Stimulated activated CD4-positive, alpha-beta T cell treated with anti-CD3 and anti-CD28 coated beads, Interleukin-15, amount 100 ng/mL, for 1 hour (primary cell): ENCODE measurements at regions not wholly inside any gene's neighbourhood (a gene's known extent, or its start where the extent isn't known, plus 50 kb on each side); places are given as distances from the start of the nearest gene placed in this dataset.

Experiments used
- DNase-seq, 2 donors: peaks; one replicate each; pipeline ENCODE4 v3.0.0-alpha.2; 2020; ENCODE audit warnings: low read depth in 1 of 2, low spot score in 1 of 2

- no peak for DNase-seq
Measured at GRCh38 chr2:60603533-60604190, 50.2 kb upstream of the BCL11A start.

- no peak for DNase-seq
Measured at GRCh38 chr2:60604486-60605064, 51.1 kb upstream of the BCL11A start.

- no peak for DNase-seq
Measured at GRCh38 chr2:60605866-60606265, 52.4 kb upstream of the BCL11A start.

- DNase-seq = no peak
Measured at GRCh38 chr2:60608679-60609078, 55.2 kb upstream of the BCL11A start.

- DNase-seq = no peak
Measured at GRCh38 chr2:60612033-60612432, 58.6 kb upstream of the BCL11A start.

GRCh38 chr2:60614319-60614718 is 60.9 kb upstream of the BCL11A start:
- no peak for DNase-seq

- DNase-seq = no peak
Measured at GRCh38 chr2:60621688-60622429, 68.4 kb upstream of the BCL11A start.

- DNase-seq = no peak
Measured at GRCh38 chr2:60623040-60623439, 69.6 kb upstream of the BCL11A start.

GRCh38 chr2:60627412-60627811 is 74.0 kb upstream of the BCL11A start:
- no peak for DNase-seq

- no peak for DNase-seq
Measured at GRCh38 chr2:60628026-60628425, 74.6 kb upstream of the BCL11A start.

GRCh38 chr2:60628615-60629304 is 75.3 kb upstream of the BCL11A start:
- no peak for DNase-seq

GRCh38 chr2:60629305-60629662 is 75.8 kb upstream of the BCL11A start:
- DNase-seq = no peak

- no peak for DNase-seq
Measured at GRCh38 chr2:60629801-60630385, 76.4 kb upstream of the BCL11A start.

GRCh38 chr2:60633615-60634014 is 80.2 kb upstream of the BCL11A start:
- DNase-seq = no peak

GRCh38 chr2:60634438-60634837 is 81.0 kb upstream of the BCL11A start:
- DNase-seq = no peak

- DNase-seq = no peak
Measured at GRCh38 chr2:60641811-60642788, 88.6 kb upstream of the BCL11A start.

- DNase-seq = no peak
Measured at GRCh38 chr2:60643747-60644146, 90.3 kb upstream of the BCL11A start.

- no peak for DNase-seq
Measured at GRCh38 chr2:60644951-60645350, 91.5 kb upstream of the BCL11A start.

- DNase-seq = no peak
Measured at GRCh38 chr2:60648191-60648590, 94.7 kb upstream of the BCL11A start.

GRCh38 chr2:60649721-60650120 is 96.3 kb upstream of the BCL11A start:
- no peak for DNase-seq
